HFFc6 (cell line): ENCODE measurements at regions not wholly inside any gene's neighbourhood (a gene's known extent, or its start where the extent isn't known, plus 50 kb on each side); places are given as distances from the start of the nearest gene placed in this dataset.

ENCODE experiments used
- DNase-seq: peaks from one replicate; pipeline ENCODE4 v3.0.0-alpha.2; 2018
- H3K27ac Mint-ChIP-seq: 2 replicates; pipeline ENCODE4 v1.8.0; 2020; ENCODE audit warnings: mild to moderate bottlenecking, mixed read lengths
- H3K27me3 Mint-ChIP-seq: 2 replicates; pipeline ENCODE4 v1.8.0; 2021; ENCODE audit warnings: mild to moderate bottlenecking, moderate library complexity, mixed read lengths; ENCODE audit not compliant: insufficient read depth
- H3K36me3 Mint-ChIP-seq: 2 replicates; pipeline ENCODE4 v1.8.0; 2021; ENCODE audit warnings: low read depth, mixed read lengths
- H3K4me1 Mint-ChIP-seq: 2 replicates; pipeline ENCODE4 v1.8.0; 2020; ENCODE audit warnings: low read depth, mixed read lengths
- H3K4me3 Mint-ChIP-seq: 2 replicates; pipeline ENCODE4 v1.8.0; 2020; ENCODE audit warnings: mild to moderate bottlenecking, moderate library complexity, mixed read lengths
- H3K9me3 Mint-ChIP-seq: 2 replicates; pipeline ENCODE4 v1.8.0; 2020; ENCODE audit warnings: mild to moderate bottlenecking, mixed read lengths
- CTCF ChIP-seq: fragments of 200-600 bp; sonication (generic); IDR thresholded peaks from 2 replicates; pipeline ENCODE4 v1.5.0; 2021; ENCODE audit warnings: antibody characterized with exemption, mild to moderate bottlenecking

DNA sequence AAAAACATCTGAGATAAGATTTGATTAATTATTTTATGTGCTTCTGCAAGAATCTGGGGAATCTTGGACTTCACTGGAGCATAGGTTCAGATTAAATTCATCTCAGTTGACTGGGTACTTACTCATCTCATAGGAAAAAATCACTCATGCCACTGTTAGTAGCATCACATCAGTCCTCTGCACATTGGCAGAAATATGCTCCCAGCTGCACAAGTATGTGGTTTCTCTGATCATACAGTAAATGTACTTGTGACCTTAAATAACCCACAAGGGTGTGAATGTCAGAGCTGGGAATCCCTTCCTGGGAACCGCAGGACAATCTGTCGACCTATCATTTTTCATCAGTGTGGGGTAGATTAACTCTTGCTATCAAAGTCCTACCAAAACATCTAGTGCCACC is 203.7 kb upstream of the SLC24A2 start:
- Mint-ChIP-seq H3K9me3 (no peaks in the 10 kb centered on the region), H3K36me3 (no peaks in the 10 kb centered on the region), H3K4me1 (peaks cover 42% of the 10 kb centered on the region), H3K27ac (no peak overlapping the region), H3K27me3 (peaks cover 3% of the 10 kb centered on the region), H3K4me3 (no peak overlapping the region)
- DNase-seq: peak; percentile 73
- no peak for TF ChIP-seq CTCF

DNA sequence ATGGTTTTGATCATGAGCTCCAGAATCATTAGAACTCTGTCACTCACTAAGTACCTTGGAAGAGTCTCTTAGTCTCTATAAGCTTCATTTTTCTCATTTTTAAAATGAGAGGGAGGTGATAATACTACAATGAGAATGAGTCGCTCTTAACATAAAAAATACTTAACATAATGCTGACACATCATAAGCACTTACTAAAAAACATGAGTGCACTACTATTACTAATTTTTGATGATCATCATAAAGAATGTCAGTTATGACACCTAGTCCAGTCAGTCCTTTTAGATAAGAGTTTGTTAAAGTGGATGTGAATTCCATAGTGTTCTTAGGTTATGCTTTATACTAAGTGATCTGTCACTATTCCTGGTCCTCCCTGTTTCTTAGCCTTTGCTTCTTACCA is 200.4 kb upstream of the SLC24A2 start:
- Mint-ChIP-seq H3K27me3 (peaks cover 3% of the 10 kb centered on the region), H3K4me3 (no peak overlapping the region), H3K27ac (no peak overlapping the region), H3K9me3 (no peaks in the 10 kb centered on the region), H3K36me3 (no peaks in the 10 kb centered on the region), H3K4me1 (peaks cover 27% of the 10 kb centered on the region)
- no peak for DNase-seq
- no peak for TF ChIP-seq CTCF

DNA sequence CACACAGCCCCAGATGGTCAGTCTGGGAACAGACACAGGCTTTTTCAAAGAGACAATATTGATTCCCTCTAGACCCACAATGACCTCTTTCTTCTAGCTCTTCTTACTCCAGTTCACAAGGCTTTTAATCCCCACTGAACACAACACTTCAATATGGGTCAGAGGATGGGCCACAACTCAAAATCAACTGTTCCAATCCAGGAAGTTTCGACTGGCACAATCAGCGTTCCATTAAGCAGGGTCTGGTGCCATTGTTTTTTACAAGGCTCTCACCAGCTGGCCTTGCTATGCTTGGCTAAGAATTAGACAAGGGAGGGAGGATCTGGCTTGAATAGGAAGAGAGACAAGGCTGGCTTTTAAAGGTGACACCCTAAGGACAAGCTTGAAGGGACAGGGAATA is 199.4 kb upstream of the SLC24A2 start:
- TF ChIP-seq CTCF: no peak
- H3K36me3 Mint-ChIP-seq: no peaks in the 10 kb centered on the region
- H3K9me3 Mint-ChIP-seq: no peaks in the 10 kb centered on the region
- DNase-seq: no peak
- peaks cover 3% of the 10 kb centered on the region for H3K27me3 Mint-ChIP-seq
- H3K4me3 Mint-ChIP-seq: no peak overlapping the region
- H3K27ac Mint-ChIP-seq: no peak overlapping the region
- H3K4me1 Mint-ChIP-seq: peaks cover 18% of the 10 kb centered on the region

DNA sequence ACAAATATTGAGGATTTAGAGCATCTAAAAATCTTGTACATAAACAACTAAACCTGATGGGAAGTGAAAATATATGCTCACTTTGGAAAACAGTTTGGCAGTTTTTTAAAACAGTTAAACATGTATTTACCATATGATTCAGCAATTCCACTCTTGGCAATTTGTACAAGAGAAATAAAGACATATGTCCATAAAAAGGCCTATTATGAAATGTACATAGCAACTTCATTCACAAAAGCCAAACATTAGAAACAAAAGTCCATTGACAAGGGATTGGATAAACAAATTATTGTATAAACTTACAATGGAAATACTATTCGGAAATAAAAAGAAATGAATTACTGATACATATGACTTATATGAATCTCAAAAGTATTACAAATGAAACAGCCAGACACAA is 196.2 kb upstream of the SLC24A2 start:
- H3K27me3 Mint-ChIP-seq: peaks cover 10% of the 10 kb centered on the region
- H3K4me1 Mint-ChIP-seq: no peaks in the 10 kb centered on the region
- DNase-seq: no peak
- no peaks in the 10 kb centered on the region for H3K36me3 Mint-ChIP-seq
- no peak overlapping the region for H3K4me3 Mint-ChIP-seq
- TF ChIP-seq CTCF: no peak
- H3K27ac Mint-ChIP-seq: no peak overlapping the region
- no peaks in the 10 kb centered on the region for H3K9me3 Mint-ChIP-seq

DNA sequence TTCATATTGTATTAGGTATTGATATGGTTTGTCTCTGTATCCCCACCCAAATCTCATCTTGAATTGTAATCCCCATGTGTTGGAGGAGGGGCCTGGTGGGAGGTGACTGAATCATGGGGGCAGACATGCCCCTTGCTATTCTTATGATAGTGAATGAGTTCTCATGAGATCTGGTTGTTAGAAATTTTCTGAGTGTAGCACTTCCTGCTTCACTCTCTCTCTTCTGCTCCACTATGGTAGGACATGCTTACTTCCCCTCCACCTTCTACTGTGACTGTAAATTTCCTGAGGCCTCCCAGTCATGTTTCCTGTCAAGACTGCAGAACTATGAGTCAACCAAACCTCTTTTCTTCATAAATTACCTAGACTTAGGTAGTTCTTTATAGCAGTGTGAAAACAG is 187.4 kb upstream of the SLC24A2 start:
- H3K27ac Mint-ChIP-seq: no peak overlapping the region
- TF ChIP-seq CTCF: no peak
- H3K4me1 Mint-ChIP-seq: no peaks in the 10 kb centered on the region
- no peaks in the 10 kb centered on the region for H3K36me3 Mint-ChIP-seq
- peaks cover 17% of the 10 kb centered on the region for H3K27me3 Mint-ChIP-seq
- H3K4me3 Mint-ChIP-seq: no peak overlapping the region
- no peak for DNase-seq
- no peaks in the 10 kb centered on the region for H3K9me3 Mint-ChIP-seq

- no peaks in the 10 kb centered on the region for H3K36me3 Mint-ChIP-seq
- DNase-seq: no peak
- TF ChIP-seq CTCF: no peak
- H3K27ac Mint-ChIP-seq: no peak overlapping the region
- no peaks in the 10 kb centered on the region for H3K9me3 Mint-ChIP-seq
- no peak overlapping the region for H3K4me3 Mint-ChIP-seq
- no peaks in the 10 kb centered on the region for H3K4me1 Mint-ChIP-seq
- peaks cover 19% of the 10 kb centered on the region for H3K27me3 Mint-ChIP-seq
Observed at GRCh38 chr9:19975499-19975898, 186.7 kb upstream of the SLC24A2 start.
